ENCODE measurements at regions not wholly inside any gene's neighbourhood (a gene's known extent, or its start where the extent isn't known, plus 50 kb on each side); places are given as distances from the start of the nearest gene placed in this dataset.
A peak's percentile ranks its signal among the peaks of the same experiment; 100 is the strongest.
"Not testable (repeated sequence)": the region's sequence is repeated elsewhere in the genome, so short reads cannot be mapped to it uniquely, and the experiment has no call there.

DNA sequence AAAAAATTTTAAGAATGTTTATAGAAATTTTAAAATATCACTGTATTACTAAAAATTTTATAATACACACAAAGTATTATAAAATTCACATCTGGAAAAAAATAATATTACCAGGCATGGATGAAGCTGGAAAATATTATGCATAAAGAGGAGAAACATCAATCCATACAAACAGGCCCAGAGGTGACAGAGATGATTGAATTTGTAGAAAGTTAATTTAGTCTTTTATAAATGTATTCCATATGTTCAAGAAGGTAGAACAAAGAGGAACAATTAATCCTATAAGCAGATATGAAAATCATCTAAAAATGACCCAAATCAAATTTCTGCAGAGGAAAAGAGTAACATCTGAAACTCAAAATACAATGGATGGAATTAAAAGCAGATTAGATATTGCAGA, 605.2 kb upstream of the CELF4 start:
- ATAC-seq (no peak), DNase-seq (ENCODE audit: low read depth, low spot score) (no peak), FAIRE-seq (no peak)
- H3K36me3 ChIP-seq (ENCODE audit: control insufficient read depth in 2 of 2, insufficient read depth in 2 of 2, low read length in 1 of 2), result no peaks in the 10 kb centered on the region
- intact Hi-C loops (cut with micrococcal nuclease; ENCODE audit: unreplicated experiment), result no loop called here
- no TSS peak for BruUV-seq (replicated peaks)
- no peak overlapping the region for H3K4me3 ChIP-seq
- RAD21 ChIA-PET (ENCODE audit: unreplicated experiment), result no interaction called here
- H3K79me2 ChIP-seq (ENCODE audit: control insufficient read depth, insufficient read depth, low read length), result no peaks in the 10 kb centered on the region
- in situ Hi-C loops (cut with MboI), result no loop called here
- no peaks in the 10 kb centered on the region for H3K4me1 ChIP-seq (ENCODE audit: control insufficient read depth, insufficient read depth, low read length)
- H2AFZ ChIP-seq (ENCODE audit: control insufficient read depth, low read depth, low read length), result no peak overlapping the region
- SMC1A ChIA-PET (ENCODE audit: uncharacterized antibody, unreplicated experiment), result interaction anchor here (0.8 kb wide), 1 partner anchor 27 kb away, joined by 3 read pairs; no protein-coding TSS in a partner anchor
- H3K27me3 ChIP-seq (replicated peaks in 1 of 2; ENCODE audit: control insufficient read depth in 2 of 2, insufficient read depth in 2 of 2, low read length in 1 of 2), result no peaks in the 10 kb centered on the region
- H4K20me1 ChIP-seq (ENCODE audit: control insufficient read depth, insufficient read depth), result no peaks in the 10 kb centered on the region
- no peaks in the 10 kb centered on the region for H3K9me3 ChIP-seq (replicated peaks; ENCODE audit: control insufficient read depth, insufficient read depth, low read length)
- CTCF ChIA-PET, result interaction anchor here (1.2 kb wide), 1 partner anchor 8 kb away, joined by 3 read pairs; no protein-coding TSS in a partner anchor
- no peak overlapping the region for H3K27ac ChIP-seq (ENCODE audit: control insufficient read depth, insufficient read depth)
- H3K4me2 ChIP-seq (ENCODE audit: control insufficient read depth, insufficient read depth), result no peak overlapping the region
- H3K9ac ChIP-seq (ENCODE audit: control insufficient read depth, insufficient read depth, low read length), result no peak overlapping the region
- POLR2A ChIA-PET, result no interaction called here
- no peak for TF ChIP-seq ZNF622 (IDR thresholded peaks at IDR 0.05)

DNA sequence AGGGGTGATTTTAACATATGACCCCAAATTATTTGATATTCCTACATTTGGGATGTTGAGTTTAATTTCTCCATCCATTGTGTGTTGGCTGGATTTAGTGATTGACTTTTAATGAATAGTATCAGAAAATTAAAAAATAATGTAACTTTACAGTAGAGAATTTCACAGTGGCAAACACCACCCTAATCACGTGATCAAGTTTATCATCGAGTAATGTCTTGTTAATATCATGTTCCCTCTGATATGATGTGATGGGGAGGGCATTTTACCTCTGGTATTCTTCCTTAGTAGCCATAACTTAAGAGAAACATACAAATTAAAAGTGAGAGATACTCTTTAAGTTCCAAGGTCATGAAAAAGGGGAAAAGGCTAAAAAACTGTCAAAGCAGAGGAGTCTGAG, 602.0 kb upstream of the CELF4 start:
- POLR2A ChIA-PET, result no interaction called here
- 0% methylated on average over 2 of the region's 2 CpGs for WGBS (ENCODE audit: insufficient coverage, insufficient replicate concordance, low lambda C conversion rate, missing lambda C conversion rate)
- in situ Hi-C loops (cut with MboI), result no loop called here

DNA sequence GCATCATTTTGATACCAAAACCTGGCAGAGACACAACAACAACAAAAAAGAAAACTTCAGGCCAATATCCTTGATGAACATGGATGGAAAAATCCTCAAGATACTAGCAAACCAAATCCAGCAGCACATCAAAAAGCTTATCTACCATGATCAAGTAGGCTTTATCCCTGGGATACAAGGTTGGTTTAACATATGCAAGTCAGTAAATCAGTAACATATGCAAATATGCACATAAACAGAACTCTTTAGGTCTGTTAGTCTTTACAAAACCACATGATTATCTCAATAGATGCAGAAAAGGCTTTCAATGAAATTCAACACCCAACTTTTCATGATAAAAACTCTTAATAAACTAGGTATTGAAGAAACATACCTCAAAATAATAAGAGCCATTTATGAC, 587.5 kb upstream of the CELF4 start:
- H3K4me3 ChIP-seq; in situ Hi-C loops (cut with MboI); H3K4me2 ChIP-seq (ENCODE audit: control insufficient read depth, insufficient read depth); H3K27ac ChIP-seq (ENCODE audit: control insufficient read depth, insufficient read depth); H3K9me3 ChIP-seq (replicated peaks; ENCODE audit: control insufficient read depth, insufficient read depth, low read length); DNase-seq (ENCODE audit: low read depth, low spot score); H4K20me1 ChIP-seq (ENCODE audit: control insufficient read depth, insufficient read depth); intact Hi-C loops (cut with micrococcal nuclease; ENCODE audit: unreplicated experiment); H3K27me3 ChIP-seq (replicated peaks in 1 of 2; ENCODE audit: control insufficient read depth in 2 of 2, insufficient read depth in 2 of 2, low read length in 1 of 2); H2AFZ ChIP-seq (ENCODE audit: control insufficient read depth, low read depth, low read length); FAIRE-seq; POLR2A ChIA-PET; CTCF ChIA-PET; BruUV-seq (replicated peaks); H3K79me2 ChIP-seq (ENCODE audit: control insufficient read depth, insufficient read depth, low read length); H3K36me3 ChIP-seq (ENCODE audit: control insufficient read depth in 2 of 2, insufficient read depth in 2 of 2, low read length in 1 of 2); SMC1A ChIA-PET (ENCODE audit: uncharacterized antibody, unreplicated experiment); H3K9ac ChIP-seq (ENCODE audit: control insufficient read depth, insufficient read depth, low read length); ATAC-seq; H3K4me1 ChIP-seq (ENCODE audit: control insufficient read depth, insufficient read depth, low read length); RAD21 ChIA-PET (ENCODE audit: unreplicated experiment): not testable (repeated sequence)

More for the DNA sequence above, 602.0 kb upstream of the CELF4 start:
- no peak overlapping the region for H3K4me2 ChIP-seq (ENCODE audit: control insufficient read depth, insufficient read depth)
- H3K4me3 ChIP-seq, result no peak overlapping the region
- DNase-seq (ENCODE audit: low read depth, low spot score), result no peak
- H3K4me1 ChIP-seq (ENCODE audit: control insufficient read depth, insufficient read depth, low read length), result no peaks in the 10 kb centered on the region
- no peaks in the 10 kb centered on the region for H3K9me3 ChIP-seq (replicated peaks; ENCODE audit: control insufficient read depth, insufficient read depth, low read length)
- ATAC-seq, result no peak
- BruUV-seq (replicated peaks), result no TSS peak
- ChIA-PET CTCF (no interaction called here), RAD21 (ENCODE audit: unreplicated experiment) (no interaction called here), SMC1A (ENCODE audit: uncharacterized antibody, unreplicated experiment) (no interaction called here)
- TF ChIP-seq ASH2L (IDR thresholded peaks at IDR 0.05; ENCODE audit: borderline replicate concordance, low read depth) (no peak), SREBF1 (IDR thresholded peaks at IDR 0.05; ENCODE audit: low read length) (no peak), ESRRA (IDR thresholded peaks at IDR 0.05; ENCODE audit: low read length) (no peak), EGR1 (IDR thresholded peaks at IDR 0.05; ENCODE audit: borderline replicate concordance in 1 of 2, low read depth in 2 of 2, low read length in 2 of 2) (no peak), JUND (IDR thresholded peaks at IDR 0.05; ENCODE audit: low read depth, low read length) (no peak), RFX5 (IDR thresholded peaks at IDR 0.05; ENCODE audit: low read depth, low read length) (no peak), RAD51 (IDR thresholded peaks at IDR 0.05) (peak; percentile 39; the same call in 1 of the 2 replicates), POLR2A (IDR thresholded peaks at IDR 0.05; ENCODE audit: low read depth, low read length) (no peak)
- no peaks in the 10 kb centered on the region for H3K79me2 ChIP-seq (ENCODE audit: control insufficient read depth, insufficient read depth, low read length)
- H3K36me3 ChIP-seq (ENCODE audit: control insufficient read depth in 2 of 2, insufficient read depth in 2 of 2, low read length in 1 of 2), result no peaks in the 10 kb centered on the region
- intact Hi-C loops (cut with micrococcal nuclease; ENCODE audit: unreplicated experiment), result no loop called here
- H4K20me1 ChIP-seq (ENCODE audit: control insufficient read depth, insufficient read depth), result no peaks in the 10 kb centered on the region
- FAIRE-seq, result no peak
- no peaks in the 10 kb centered on the region for H3K27me3 ChIP-seq (replicated peaks in 1 of 2; ENCODE audit: control insufficient read depth in 2 of 2, insufficient read depth in 2 of 2, low read length in 1 of 2)
- H3K27ac ChIP-seq (ENCODE audit: control insufficient read depth, insufficient read depth), result no peak overlapping the region
- H2AFZ ChIP-seq (ENCODE audit: control insufficient read depth, low read depth, low read length), result no peak overlapping the region
- H3K9ac ChIP-seq (ENCODE audit: control insufficient read depth, insufficient read depth, low read length), result no peak overlapping the region

Data from GM12878 (cell line).